Mucosa of descending colon (tissue), 3 donors: ENCODE measurements at regions not wholly inside any gene's neighbourhood (a gene's known extent, or its start where the extent isn't known, plus 50 kb on each side); places are given as distances from the start of the nearest gene placed in this dataset.

Experiments used
- ATAC-seq: fragments of 200-7000 bp; cut with Tn5 transposase; one replicate; pipeline ENCODE4 v1.9.1; 2020; ENCODE audit warnings: mild to moderate bottlenecking, moderate library complexity
- DNase-seq, 3 donors: peaks; one replicate each; pipeline ENCODE4 v3.0.0-alpha.2; 2020
- H3K36me3 ChIP-seq: fragments of 200-600 bp; one replicate; pipeline ENCODE4 v1.8.0; 2021; ENCODE audit warnings: low read depth, mild to moderate bottlenecking
- H3K4me1 ChIP-seq: fragments of 200-600 bp; one replicate; pipeline ENCODE4 v1.8.0; 2021; ENCODE audit warnings: low read depth, mild to moderate bottlenecking
- H3K4me3 ChIP-seq: fragments of 200-600 bp; one replicate; pipeline ENCODE4 v1.8.0; 2021; ENCODE audit warnings: mild to moderate bottlenecking
- H3K9me3 ChIP-seq: fragments of 200-600 bp; one replicate; pipeline ENCODE4 v1.8.0; 2021; ENCODE audit warnings: mild to moderate bottlenecking
- CTCF ChIP-seq: fragments of 200-600 bp; IDR thresholded peaks from one replicate; pipeline ENCODE4 v1.8.0; 2022; ENCODE audit warnings: antibody characterized with exemption, mild to moderate bottlenecking
- intact Hi-C, 2 donors: fragments of 100-400 bp; cut with DNase I in 1 of 2; cut with micrococcal nuclease in 1 of 2; formaldehyde crosslinking; loops; one replicate each; pipeline versions ENCODE4 v1.11.0 to v1.11.1; 2022; cut with DNase I, micrococcal nuclease
- donor health status: DM: no; HTN: no; CAD: no; lungs with moderate emphysema.
- donor health status: DM: no; HTN: no; CAD: no.
- donor health status: DM: no; HTN: yes; CAD: no.

DNA sequence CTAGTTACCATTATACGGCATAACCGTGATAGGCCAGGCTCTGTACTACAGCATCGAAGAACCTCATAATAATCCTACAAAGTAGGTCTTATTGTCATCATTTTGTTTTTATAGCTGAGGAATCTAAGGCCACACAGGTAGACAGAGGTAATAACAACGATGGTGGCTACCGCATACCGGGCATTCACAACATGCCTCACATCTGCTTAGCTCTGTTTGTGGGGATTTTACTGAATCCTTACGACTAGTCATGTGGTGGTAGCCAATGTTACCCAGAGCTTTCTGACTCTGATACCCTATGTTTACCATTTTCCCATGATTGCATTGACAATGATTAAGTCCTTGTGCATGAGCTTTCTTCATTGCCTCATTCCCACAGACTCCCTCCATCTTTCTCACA lies 269.4 kb downstream of the TCF7L2 start:
- H3K9me3 ChIP-seq, result no peaks in the 10 kb centered on the region
- ATAC-seq (no peak), DNase-seq (no peak)
- no peaks in the 10 kb centered on the region for H3K36me3 ChIP-seq
- no peaks in the 10 kb centered on the region for H3K4me1 ChIP-seq
- H3K4me3 ChIP-seq, result no peak overlapping the region
- TF ChIP-seq CTCF, result no peak
- intact Hi-C loops, result no loop called here

DNA sequence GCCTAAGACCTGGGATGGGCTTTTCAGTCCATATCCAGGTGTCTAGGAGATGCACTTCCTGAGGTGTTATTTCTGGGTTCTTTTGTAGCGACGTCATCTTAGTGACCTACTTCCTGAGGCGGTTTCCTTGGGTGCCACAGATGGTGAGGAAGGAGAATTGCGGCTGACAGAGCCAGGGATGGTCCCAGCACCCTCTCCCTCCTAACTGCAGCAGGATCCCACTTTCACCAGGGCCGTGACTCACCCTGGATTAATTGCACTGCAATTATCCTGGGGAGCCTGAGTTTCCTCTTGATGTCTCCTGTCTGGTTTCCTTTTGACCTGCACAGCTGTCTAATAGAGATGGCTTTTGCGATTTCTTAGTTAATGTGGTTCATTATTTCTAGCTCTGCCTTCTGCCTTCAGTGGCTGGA lies 271.7 kb downstream of the TCF7L2 start:
- no peaks in the 10 kb centered on the region for H3K36me3 ChIP-seq
- intact Hi-C loops, result no loop called here
- no peak overlapping the region for H3K4me3 ChIP-seq
- DNase-seq, result no peak
- TF ChIP-seq CTCF, result no peak
- no peaks in the 10 kb centered on the region for H3K4me1 ChIP-seq
- no peak for ATAC-seq
- no peaks in the 10 kb centered on the region for H3K9me3 ChIP-seq

- ATAC-seq, result no peak
- H3K9me3 ChIP-seq, result no peaks in the 10 kb centered on the region
These were observed 272.2 kb downstream of the TCF7L2 start for GRCh38 chr10:113222207-113222606.

GRCh38 chr10:113225364-113225763 lies 275.3 kb downstream of the TCF7L2 start:
- Histone ChIP-seq H3K4me3 (no peak overlapping the region), H3K4me1 (no peaks in the 10 kb centered on the region), H3K36me3 (no peaks in the 10 kb centered on the region), H3K9me3 (no peaks in the 10 kb centered on the region)
- DNase-seq (no peak), ATAC-seq (no peak)
- TF ChIP-seq CTCF, result no peak
- intact Hi-C loops, result no loop called here

More at GRCh38 chr10:113222207-113222606, 272.2 kb downstream of the TCF7L2 start:
- Histone ChIP-seq H3K4me1 (no peaks in the 10 kb centered on the region), H3K36me3 (no peaks in the 10 kb centered on the region), H3K4me3 (no peak overlapping the region)
- no peak for TF ChIP-seq CTCF
- no peak for DNase-seq
- intact Hi-C loops, result no loop called here

GRCh38 chr10:113225903-113226302 lies 275.9 kb downstream of the TCF7L2 start:
- ATAC-seq (no peak), DNase-seq (no peak)
- Histone ChIP-seq H3K4me3 (no peak overlapping the region), H3K36me3 (no peaks in the 10 kb centered on the region), H3K4me1 (no peaks in the 10 kb centered on the region), H3K9me3 (no peaks in the 10 kb centered on the region)
- TF ChIP-seq CTCF, result no peak
- intact Hi-C loops, result no loop called here

DNA sequence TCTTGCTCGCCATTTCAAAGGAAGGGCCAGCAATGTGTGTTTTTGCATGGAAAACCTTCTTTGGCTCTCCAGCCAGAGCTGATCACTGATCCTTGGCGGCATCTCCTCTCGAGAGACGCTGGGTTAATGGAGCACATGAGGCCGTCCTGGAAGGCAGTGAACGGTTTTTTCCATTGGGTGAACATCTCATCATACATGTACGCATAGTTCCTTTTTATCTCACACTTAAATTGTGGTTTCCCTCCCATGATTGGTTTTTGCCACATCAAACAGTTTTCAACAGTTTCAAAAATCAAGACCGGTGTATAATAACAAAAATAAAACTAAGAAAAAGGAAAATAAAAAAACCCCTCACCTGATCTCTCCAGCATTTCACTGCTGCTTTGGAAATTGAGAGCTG lies 276.4 kb downstream of the TCF7L2 start:
- no peak overlapping the region for H3K4me3 ChIP-seq
- no peaks in the 10 kb centered on the region for H3K4me1 ChIP-seq
- H3K9me3 ChIP-seq, result no peaks in the 10 kb centered on the region
- intact Hi-C loops, result no loop called here
- TF ChIP-seq CTCF, result no peak
- ATAC-seq (no peak), DNase-seq (no peak)
- H3K36me3 ChIP-seq, result no peaks in the 10 kb centered on the region
